Suprapubic skin (tissue), 4 donors: ENCODE measurements at regions not wholly inside any gene's neighbourhood (a gene's known extent, or its start where the extent isn't known, plus 50 kb on each side); places are given as distances from the start of the nearest gene placed in this dataset.
A peak's percentile ranks its signal among the peaks of the same experiment; 100 is the strongest.

Experiments used
- DNase-seq, 2 donors: peaks; one replicate each; pipeline ENCODE4 v3.0.0-alpha.2; 2019; ENCODE audit warnings: low spot score in 2 of 2
- H3K27ac ChIP-seq: fragments of 200-600 bp; sonication (generic); one replicate; pipeline ENCODE4 v1.5.1; 2019
- H3K27me3 ChIP-seq: fragments of 200-600 bp; sonication (generic); one replicate; pipeline ENCODE4 v1.5.1; 2019
- H3K36me3 ChIP-seq: fragments of 200-600 bp; sonication (generic); one replicate; pipeline ENCODE4 v1.5.1; 2019
- H3K4me1 ChIP-seq: fragments of 200-600 bp; sonication (generic); one replicate; pipeline ENCODE4 v1.5.1; 2019
- H3K4me3 ChIP-seq: fragments of 200-600 bp; sonication (generic); one replicate; pipeline ENCODE4 v1.5.1; 2019; ENCODE audit warnings: mild to moderate bottlenecking
- H3K9me3 ChIP-seq: fragments of 200-600 bp; sonication (generic); one replicate; pipeline ENCODE4 v1.5.1; 2019
- CTCF ChIP-seq, 2 donors: fragments of 200-600 bp in 1 of 2; fragments of 450-650 bp in 1 of 2; sonication (generic) in 1 of 2; IDR thresholded peaks; one replicate each; pipeline ENCODE4 v1.5.1; 2016 to 2019; ENCODE audit warnings: antibody characterized with exemption in 2 of 2, mild to moderate bottlenecking in 1 of 2, moderate library complexity in 1 of 2
- EP300 ChIP-seq: sonication (generic); formaldehyde crosslinking; IDR thresholded peaks from one replicate; pipeline ENCODE4 v1.6.1; 2017; ENCODE audit warnings: antibody characterized with exemption
- POLR2A ChIP-seq, 2 donors: fragments of 450-650 bp; IDR thresholded peaks; one replicate each; pipeline ENCODE4 v1.6.1; 2017; ENCODE audit warnings: antibody characterized with exemption in 2 of 2, mild to moderate bottlenecking in 2 of 2, moderate library complexity in 2 of 2
- POLR2AphosphoS5 ChIP-seq, 3 donors: sonication (generic); formaldehyde crosslinking; IDR thresholded peaks; one replicate each; pipeline ENCODE4 v1.6.1; 2017; ENCODE audit warnings: antibody characterized with exemption in 3 of 3
- WGBS: methylation state at CpG from one replicate; pipeline ENCODE4 v1.1.5; 2018; 5-methylcytosine and 5-hydroxymethylcytosine counted together

DNA sequence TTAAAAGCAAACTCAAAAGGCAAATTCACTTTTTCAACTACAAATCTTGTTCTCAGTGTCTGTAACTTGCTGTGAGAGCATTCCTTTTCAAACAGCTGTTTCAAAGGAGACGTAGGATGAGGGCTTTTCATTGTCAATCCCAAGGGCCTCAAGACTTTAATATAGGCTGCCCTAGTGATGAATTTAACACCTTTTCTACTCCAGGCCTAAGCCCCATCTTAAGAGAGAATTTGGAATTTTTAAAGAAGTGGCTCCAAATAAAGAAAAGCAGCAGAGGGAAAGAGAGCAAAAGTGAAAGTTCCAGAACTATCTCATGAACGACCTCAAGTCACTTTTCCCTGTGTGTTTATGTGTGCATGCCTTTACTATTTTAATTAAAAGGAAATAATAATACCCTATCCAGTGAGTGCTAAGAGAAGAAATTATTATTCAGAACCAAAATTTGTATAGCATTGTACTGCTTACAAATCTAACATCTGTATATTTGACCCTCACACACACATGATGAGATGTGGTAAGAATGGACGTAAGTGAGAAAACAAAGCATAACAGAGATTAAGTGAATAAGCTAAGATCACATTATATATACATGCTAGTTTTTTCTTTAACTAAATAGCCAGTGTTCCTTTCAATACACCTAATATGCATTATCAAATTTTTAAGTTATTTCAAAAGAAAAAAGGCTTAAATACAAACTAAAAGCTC, 196.4 kb downstream of the VGLL3 start:
- H3K4me3 ChIP-seq: peak overlapping the region; percentile 17
- H3K9me3 ChIP-seq: no peaks in the 10 kb centered on the region
- no peaks in the 10 kb centered on the region for H3K4me1 ChIP-seq
- no peak for TF ChIP-seq POLR2A (IDR thresholded peaks at IDR 0.05)
- no peak for TF ChIP-seq CTCF (IDR thresholded peaks at IDR 0.05)
- TF ChIP-seq POLR2AphosphoS5 (IDR thresholded peaks at IDR 0.05): no peak
- no peak for TF ChIP-seq EP300
- no peak for DNase-seq
- 50% methylated on average over 3 of the region's 3 CpGs for WGBS
- H3K27me3 ChIP-seq: no peaks in the 10 kb centered on the region
- peak overlapping the region; percentile 79 for H3K27ac ChIP-seq
- no peaks in the 10 kb centered on the region for H3K36me3 ChIP-seq

DNA sequence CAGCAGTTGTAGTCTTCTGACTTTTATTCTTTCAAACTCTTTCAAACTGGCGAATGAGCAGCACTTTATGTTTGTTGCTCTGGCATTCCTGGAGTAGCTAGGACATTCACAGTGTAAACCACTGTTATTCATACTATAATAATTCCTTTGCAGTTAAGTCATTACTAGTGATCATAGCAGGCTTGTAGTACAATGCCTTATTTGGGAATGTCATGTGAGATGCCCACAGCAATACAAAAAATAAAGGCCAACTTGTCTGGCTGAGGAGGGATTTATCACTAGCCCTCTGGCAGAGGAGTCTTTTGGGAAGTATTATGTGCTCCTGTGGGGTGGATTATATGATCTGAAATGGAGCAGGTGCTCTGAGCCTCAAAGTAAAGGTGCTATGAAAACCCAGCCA, 197.2 kb downstream of the VGLL3 start:
- Histone ChIP-seq H3K27ac (peak overlapping the region; percentile 79), H3K27me3 (no peaks in the 10 kb centered on the region), H3K9me3 (no peaks in the 10 kb centered on the region), H3K4me3 (no peak overlapping the region), H3K36me3 (no peaks in the 10 kb centered on the region), H3K4me1 (no peaks in the 10 kb centered on the region)
- no peak for TF ChIP-seq EP300
- TF ChIP-seq POLR2AphosphoS5 (IDR thresholded peaks at IDR 0.05): no peak
- TF ChIP-seq CTCF (IDR thresholded peaks at IDR 0.05): no peak
- TF ChIP-seq POLR2A (IDR thresholded peaks at IDR 0.05): no peak
- 24% methylated on average over 1 of the region's 1 CpG for WGBS
- no peak for DNase-seq

DNA sequence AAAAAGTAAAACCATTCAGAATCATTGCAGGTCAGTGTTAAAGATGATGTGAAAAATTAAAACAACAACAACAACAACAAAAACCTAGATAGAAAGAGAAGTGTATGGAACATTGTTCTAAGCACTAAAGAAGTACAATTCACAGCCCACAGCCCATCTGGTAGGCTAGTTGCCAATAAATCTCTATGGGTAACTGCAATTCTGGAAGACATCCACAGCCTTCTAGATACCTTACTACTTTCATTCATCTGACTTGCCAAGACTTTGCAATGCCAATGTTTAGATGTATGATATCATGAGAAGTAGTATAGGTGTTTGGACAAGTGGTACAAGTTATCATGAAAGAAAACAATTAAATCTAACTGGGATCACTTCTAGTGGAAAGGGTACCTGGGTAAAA, 198.6 kb downstream of the VGLL3 start:
- Histone ChIP-seq H3K36me3 (no peaks in the 10 kb centered on the region), H3K4me3 (no peak overlapping the region), H3K27ac (no peak overlapping the region), H3K9me3 (no peaks in the 10 kb centered on the region), H3K4me1 (no peaks in the 10 kb centered on the region), H3K27me3 (no peaks in the 10 kb centered on the region)
- DNase-seq: no peak
- no peak for TF ChIP-seq POLR2A (IDR thresholded peaks at IDR 0.05)
- TF ChIP-seq EP300: no peak
- no peak for TF ChIP-seq POLR2AphosphoS5 (IDR thresholded peaks at IDR 0.05)
- no peak for TF ChIP-seq CTCF (IDR thresholded peaks at IDR 0.05)

- no peak for DNase-seq
- Histone ChIP-seq H3K27me3 (no peaks in the 10 kb centered on the region), H3K27ac (no peak overlapping the region), H3K4me3 (no peak overlapping the region), H3K36me3 (no peaks in the 10 kb centered on the region), H3K4me1 (no peaks in the 10 kb centered on the region), H3K9me3 (no peaks in the 10 kb centered on the region)
- TF ChIP-seq CTCF (IDR thresholded peaks at IDR 0.05): no peak
- TF ChIP-seq POLR2AphosphoS5 (IDR thresholded peaks at IDR 0.05): no peak
- no peak for TF ChIP-seq POLR2A (IDR thresholded peaks at IDR 0.05)
- TF ChIP-seq EP300: no peak
- WGBS: 93% methylated on average over 4 of the region's 4 CpGs
These were observed 199.9 kb downstream of the VGLL3 start for GRCh38 chr3:86790884-86791549.

- Histone ChIP-seq H3K27me3 (no peaks in the 10 kb centered on the region), H3K4me3 (no peak overlapping the region), H3K4me1 (no peaks in the 10 kb centered on the region), H3K9me3 (no peaks in the 10 kb centered on the region), H3K27ac (no peak overlapping the region), H3K36me3 (no peaks in the 10 kb centered on the region)
- DNase-seq: no peak
- WGBS: 82% methylated on average over 2 of the region's 2 CpGs
- TF ChIP-seq POLR2AphosphoS5 (IDR thresholded peaks at IDR 0.05): no peak
- TF ChIP-seq POLR2A (IDR thresholded peaks at IDR 0.05): no peak
- no peak for TF ChIP-seq CTCF (IDR thresholded peaks at IDR 0.05)
- TF ChIP-seq EP300: no peak
These were observed 202.6 kb downstream of the VGLL3 start for GRCh38 chr3:86788371-86788770.
